NCI-H2227 (cell line): ENCODE measurements at regions not wholly inside any gene's neighbourhood (a gene's known extent, or its start where the extent isn't known, plus 50 kb on each side); places are given as distances from the start of the nearest gene placed in this dataset.

Experiments
- DNase-seq: peaks from one replicate; lab custom pipeline; 2025; ENCODE audit not compliant: unreplicated experiment; lab: John Stamatoyannopoulos, UW

DNA sequence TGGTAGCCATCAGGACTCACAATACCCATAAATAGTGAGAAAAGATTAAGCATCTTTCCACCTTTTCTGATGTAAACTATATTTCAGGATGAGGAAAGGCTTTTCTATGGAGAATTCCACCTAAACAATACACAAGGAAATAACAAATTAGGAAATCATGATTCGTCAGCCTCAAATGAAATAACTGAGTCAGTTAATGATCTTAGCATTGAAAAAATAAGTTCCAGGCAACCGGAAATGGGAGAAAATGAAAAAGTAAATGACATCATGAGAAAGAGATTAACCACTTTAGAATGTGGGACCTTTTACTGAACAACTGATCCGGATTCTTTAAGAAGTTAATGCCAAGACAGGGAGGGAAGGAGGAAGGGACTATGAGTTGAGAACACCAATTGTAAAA is 742.3 kb downstream of the TNS3 start:
- no peak for DNase-seq

DNA sequence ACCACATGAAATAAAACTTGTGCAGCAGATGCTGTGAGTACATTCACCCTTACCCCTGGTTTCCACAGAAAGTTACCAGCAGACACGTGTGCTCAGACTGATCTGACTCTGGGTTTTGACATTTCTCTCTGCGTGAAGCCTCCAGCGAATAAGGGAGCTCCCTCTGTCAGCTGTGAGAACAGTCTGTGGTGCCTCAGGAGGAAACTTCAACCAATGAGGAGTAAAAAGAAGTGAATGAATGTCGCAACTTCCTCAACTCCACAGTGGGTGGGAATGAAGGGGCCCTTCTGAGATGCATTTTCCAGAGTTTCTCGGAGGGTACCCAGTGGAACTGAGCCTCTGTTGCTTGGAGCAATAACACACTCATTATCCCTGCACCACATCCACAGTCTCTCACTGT is 743.4 kb downstream of the TNS3 start:
- DNase-seq, result no peak

GRCh38 chr7:46835556-46835955 is 746.4 kb downstream of the TNS3 start:
- no peak for DNase-seq

- no peak for DNase-seq
These were observed 747.0 kb downstream of the TNS3 start for GRCh38 chr7:46834921-46835320.

- no peak for DNase-seq
These were observed 748.7 kb downstream of the TNS3 start for GRCh38 chr7:46833197-46833596.

DNA sequence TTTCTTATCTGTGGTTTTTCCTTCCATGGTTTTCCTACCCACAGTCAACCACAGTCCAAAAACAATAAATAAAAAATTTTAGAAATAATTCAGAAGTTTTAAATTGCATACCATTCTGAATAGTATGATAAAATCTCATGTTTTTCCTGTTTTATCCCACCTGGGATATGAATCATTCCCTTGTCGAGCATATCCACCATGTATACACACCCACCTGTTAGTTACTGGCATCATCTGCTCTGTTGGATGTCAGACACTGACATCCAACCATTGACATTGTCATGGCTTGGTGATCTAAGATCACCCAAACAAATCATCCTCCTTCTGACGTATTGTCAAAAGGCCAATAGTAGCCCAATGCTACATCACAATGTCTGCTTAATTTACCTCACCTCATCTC is 749.8 kb downstream of the TNS3 start:
- no peak for DNase-seq

DNA sequence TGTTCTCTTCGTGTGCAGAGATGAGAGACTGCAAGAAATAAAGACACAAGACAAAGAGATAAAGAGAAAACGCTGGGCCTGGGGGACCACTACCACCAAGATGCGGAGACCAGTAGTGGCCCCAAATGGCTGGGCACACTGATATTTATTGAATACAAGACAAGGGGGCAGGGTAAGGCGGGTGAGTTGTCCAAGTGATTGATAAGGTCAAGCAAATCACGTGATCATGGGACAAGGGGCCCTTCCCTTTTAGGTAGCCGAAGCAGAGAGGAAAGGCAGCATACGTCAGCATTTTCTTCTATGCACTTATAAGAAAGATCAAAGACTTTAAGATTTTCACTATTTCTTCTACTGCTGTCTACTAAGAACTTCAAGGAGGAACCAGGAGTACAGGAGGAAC is 762.1 kb downstream of the TNS3 start:
- DNase-seq, result no peak

DNA sequence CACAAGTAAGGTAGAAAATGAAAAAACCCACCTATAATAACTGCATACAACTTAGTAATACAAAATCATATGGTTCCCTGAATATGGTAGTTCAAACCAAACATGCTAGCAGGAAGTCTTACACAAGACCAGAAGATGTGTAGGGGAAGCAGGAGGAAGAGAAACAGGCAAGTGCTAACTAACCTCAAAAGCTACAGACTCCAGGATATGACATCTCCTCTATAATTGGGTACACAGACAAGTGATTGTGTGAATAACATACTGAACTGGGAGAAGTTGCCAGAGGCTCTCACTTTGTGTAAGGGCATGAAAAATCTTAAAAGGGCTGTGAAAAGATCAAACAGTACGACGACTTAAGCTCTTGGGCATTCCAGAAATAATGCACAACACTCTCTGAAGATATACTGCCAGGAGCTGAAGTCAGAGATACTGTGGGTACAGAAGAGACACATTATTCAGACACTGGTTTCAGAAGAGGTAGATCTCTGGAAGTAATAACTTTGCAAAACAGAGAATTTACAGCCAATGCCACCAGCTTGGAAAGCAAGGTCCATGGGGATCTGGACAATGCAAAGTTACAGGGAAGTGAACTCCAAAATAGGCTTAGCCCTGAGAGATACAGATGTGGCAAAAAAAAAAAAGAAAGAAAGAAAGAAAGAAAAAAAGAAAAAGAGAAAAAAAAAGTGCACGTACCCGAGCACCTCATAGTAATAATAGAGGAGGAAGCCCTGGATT is 767.2 kb downstream of the TNS3 start:
- DNase-seq, result no peak

GRCh38 chr7:46812101-46812675 is 769.7 kb downstream of the TNS3 start:
- no peak for DNase-seq

- no peak for DNase-seq
These were observed 770.4 kb downstream of the TNS3 start for GRCh38 chr7:46811529-46811928.

DNA sequence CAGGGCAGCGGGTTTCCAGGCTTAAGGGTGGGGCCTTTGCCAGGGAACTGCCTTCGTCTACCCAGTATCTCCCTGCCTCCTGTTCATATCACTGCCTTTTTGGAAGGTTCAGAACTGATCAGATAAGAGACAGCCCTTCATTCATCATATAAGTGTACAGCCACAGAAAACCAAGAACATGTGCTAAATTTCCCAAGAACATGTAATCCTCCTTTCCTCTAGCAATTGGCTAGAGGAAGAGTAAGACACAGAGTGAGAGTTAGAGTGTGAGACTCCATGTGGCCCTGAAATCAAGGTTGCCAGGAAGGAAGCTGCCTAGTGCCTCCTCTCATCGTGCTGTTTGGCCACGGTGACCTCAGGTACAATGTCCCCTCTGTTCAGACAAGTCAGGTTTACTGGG is 770.9 kb downstream of the TNS3 start:
- no peak for DNase-seq

DNA sequence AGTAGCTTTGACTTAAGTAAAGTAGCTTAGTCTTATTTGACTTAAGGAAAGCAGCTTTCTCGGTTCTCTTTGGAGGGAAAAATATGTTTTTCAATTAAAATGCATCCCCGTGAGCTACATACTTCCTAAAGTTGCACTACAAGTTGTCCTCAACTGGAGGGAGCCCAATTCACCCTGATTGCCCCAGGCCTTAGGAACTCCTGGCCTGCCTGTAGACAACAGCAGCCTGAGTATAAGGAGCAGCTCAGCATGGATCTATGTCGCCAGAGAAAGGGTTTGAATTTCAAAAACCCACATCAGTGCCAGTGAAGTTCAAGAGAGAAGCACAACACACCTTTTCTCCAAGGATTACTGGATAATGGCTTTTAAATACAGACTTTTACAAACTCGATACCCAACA is 772.0 kb downstream of the TNS3 start:
- no peak for DNase-seq

GRCh38 chr7:46806856-46807255 is 775.1 kb downstream of the TNS3 start:
- DNase-seq, result no peak

- no peak for DNase-seq
These were observed 779.4 kb downstream of the TNS3 start for GRCh38 chr7:46802479-46802878.

DNA sequence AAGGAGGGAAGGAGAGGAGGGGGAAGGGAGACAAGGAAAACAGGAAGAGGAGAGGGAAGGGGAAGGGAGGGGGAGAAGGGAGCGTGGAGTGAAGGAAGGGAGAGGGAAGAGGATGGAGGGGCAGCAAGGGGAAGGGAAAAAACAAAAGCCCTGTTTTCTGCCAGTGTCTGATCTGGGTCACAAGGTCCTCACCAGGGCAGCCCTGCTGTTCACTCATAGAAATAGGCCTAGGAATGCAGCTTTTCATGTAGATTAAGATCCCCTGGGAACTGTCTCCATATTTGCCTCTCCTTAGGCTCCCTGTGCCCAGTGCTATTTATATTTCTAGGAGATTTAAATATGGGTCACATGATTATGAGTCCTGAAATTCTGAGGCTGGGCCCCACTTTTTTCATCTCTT is 790.7 kb downstream of the TNS3 start:
- no peak for DNase-seq

- DNase-seq, result no peak
These were observed 794.9 kb downstream of the TNS3 start for GRCh38 chr7:46786995-46787394.

DNA sequence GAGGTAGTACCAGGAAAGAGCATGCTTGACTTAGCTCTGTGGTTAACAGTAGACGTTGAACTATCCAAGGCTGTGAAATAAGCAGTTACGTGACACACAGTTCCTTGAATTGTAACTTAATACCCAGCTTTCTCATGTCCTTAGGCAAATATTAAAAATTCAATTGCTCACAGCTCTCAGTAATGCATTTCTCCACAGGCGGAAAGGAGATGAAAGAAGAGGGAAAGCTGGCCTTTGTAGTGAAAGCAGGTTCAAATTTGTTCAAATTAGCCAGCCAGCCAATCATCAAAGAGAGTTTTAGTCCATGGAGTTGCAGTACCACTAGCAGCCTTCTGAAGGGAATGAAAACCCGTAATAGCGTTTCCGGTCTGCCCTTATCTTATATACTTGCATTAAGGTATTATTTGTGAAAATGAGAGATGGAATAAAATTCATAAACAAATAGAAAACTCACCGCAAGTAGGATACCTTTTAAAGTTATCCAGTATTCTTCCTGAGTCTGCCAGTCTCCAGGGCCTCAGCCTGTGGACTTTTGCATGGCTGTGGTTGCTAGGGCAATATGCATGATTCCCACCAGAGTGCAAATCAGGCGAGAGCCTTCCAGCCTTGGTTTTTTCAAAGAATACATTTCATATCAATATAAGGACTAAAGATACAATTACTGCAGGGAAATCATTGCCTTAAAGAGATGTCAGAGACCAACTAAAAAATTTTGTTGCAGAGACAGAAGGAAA is 795.5 kb downstream of the TNS3 start:
- DNase-seq, result no peak

DNA sequence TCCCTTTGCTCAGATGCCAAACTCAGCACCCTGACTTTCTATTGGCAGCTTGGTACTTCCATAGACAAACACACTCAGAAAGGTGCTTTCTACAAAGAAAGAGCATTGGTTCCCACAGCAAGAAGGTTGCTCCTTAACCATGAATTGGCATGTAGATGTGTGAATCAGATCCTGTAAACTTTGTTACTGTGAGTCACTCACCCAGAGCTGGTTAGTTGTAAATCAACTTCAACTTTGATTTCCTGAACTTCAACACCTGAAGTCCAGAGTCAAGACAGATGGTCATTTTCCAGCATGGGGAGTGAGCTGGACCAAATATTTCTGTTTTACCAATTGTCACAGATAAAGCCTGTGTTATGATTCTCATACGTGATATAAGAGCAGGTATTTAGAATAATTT is 797.2 kb downstream of the TNS3 start:
- no peak for DNase-seq

GRCh38 chr7:46781901-46782439 is 799.9 kb downstream of the TNS3 start:
- no peak for DNase-seq

GRCh38 chr7:46776790-46777189 is 805.1 kb downstream of the TNS3 start:
- DNase-seq, result no peak

DNA sequence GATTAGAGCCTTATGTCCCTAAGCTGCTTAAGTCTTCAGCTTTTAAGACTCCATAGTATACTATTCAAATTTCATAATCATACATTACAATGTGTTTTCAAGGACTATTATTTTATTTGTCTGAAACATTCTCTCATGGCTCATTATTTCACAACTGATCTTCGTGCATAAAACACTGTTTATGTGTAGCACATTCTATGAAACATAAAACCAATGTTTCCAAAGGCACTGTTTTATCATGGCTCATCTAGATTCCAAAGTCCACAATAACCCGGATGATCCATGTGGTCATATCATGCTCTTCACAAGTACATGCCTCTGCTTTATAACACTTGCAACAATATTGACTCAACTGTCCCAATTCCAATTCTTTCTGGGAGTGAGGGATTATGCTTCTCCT is 806.1 kb downstream of the TNS3 start:
- DNase-seq, result no peak

DNA sequence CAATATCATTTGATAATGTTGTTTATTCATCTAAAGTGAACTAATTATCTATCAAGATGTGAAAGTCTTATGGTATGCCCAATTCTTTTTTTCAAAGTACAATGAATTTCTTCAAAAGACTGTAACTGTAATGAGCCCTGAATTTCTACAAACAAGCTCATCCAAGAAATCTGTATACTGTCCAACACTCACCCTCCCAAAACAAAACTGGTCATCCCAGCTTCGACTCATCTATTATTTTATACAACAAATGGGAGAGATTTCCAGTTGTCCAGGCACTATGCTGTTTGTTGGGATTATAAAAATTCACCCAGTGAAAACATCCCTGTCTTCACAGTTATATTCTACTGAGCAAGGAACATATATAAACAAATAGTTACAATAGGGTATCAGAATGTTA is 806.9 kb downstream of the TNS3 start:
- DNase-seq, result no peak
